HG03060 (cell line): ENCODE measurements at regions not wholly inside any gene's neighbourhood (a gene's known extent, or its start where the extent isn't known, plus 50 kb on each side); places are given as distances from the start of the nearest gene placed in this dataset.
"Not testable (repeated sequence)": the region's sequence is repeated elsewhere in the genome, so short reads cannot be mapped to it uniquely, and the experiment has no call there.

Experiments
- ATAC-seq: cut with Tn5 transposase; IDR thresholded peaks from one replicate; pipeline ENCODE4 v1.9.1; 2021; ENCODE audit warnings: low read depth, moderate number of reproducible peaks; ENCODE audit not compliant: unreplicated experiment

GRCh38 chr2:139469985-139470384 lies 689.8 kb upstream of the NXPH2 start:
- ATAC-seq, result no peak

- no peak for ATAC-seq
Measured at GRCh38 chr2:139465789-139466188, 685.6 kb upstream of the NXPH2 start.

DNA sequence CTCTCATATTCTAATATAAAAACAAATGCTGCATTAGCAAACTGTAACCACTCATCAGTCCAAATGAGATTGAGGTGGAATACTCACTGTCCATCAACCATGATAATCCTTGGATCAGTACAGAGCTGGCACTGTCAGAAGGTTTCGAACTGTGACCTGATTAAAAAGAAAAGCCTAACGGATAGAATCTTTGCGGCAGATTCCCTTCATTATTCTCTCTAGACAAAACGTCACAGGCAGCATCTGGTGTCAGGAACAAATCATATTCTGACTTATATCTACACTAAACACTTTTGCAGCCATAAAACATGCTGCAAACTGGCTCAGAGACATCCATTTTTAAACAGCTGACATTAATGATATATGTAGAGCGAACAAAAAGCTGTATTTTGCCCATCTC lies 677.7 kb upstream of the NXPH2 start:
- no peak for ATAC-seq

DNA sequence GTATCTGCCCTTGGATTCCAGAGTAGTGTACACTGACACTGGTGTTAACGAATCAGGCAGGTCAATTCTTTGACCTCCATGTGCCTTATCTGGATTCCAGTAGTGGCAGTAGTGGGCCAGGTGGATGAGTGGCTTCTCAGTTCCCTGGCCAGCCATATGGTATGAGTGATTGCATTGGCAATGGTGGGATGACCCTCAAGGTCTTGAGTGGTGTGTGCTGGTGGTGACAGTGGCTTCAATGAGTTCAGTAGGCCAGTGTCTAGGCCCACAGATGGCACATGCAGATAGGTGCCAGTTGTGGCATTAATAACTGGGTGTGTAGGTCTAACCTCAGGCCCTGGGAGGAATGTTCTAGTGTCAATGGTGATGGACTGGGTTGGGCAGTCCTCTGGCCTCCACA lies 674.1 kb upstream of the NXPH2 start:
- ATAC-seq, result no peak

DNA sequence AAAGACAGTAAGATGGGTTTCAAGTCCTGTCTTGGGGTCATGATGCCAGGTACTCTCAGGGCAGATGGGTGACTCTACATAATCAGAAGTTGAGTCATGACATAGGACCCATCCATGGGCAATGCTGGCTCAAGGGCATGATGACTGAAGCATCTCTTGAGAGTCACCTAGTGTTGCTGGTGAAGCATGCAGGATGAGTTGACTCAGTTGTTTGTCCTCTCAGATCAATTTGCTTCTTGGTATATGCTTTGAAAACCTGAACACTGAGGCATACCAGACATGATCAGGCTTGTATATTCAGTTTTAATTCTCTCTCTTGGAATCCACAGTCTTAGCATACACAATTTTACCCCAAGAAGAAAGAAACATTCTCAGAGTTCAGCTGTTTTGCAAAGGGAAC lies 658.9 kb upstream of the NXPH2 start:
- no peak for ATAC-seq

- ATAC-seq, result no peak
Measured at GRCh38 chr2:139438478-139438877, 658.3 kb upstream of the NXPH2 start.

GRCh38 chr2:139427164-139427563 lies 647.0 kb upstream of the NXPH2 start:
- no peak for ATAC-seq

GRCh38 chr2:139424101-139424500 lies 643.9 kb upstream of the NXPH2 start:
- no peak for ATAC-seq

DNA sequence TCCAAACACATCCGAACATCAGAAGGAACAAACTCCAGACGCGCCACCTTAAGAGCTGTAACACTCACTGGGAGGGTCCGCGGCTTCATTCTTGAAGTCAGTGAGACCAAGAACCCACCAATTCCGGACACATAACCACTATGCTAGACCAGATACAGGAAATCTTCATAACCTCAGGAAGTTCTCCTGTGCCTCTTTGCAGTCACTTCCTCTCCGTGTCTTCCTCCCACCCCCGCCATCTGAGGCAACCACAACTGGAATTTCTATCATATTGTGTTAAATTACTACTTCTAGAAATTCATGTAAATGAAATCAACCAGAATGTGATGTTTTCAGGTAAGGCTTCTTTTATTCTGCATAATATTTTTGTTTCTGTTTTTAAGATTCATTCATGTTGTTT lies 631.0 kb upstream of the NXPH2 start:
- ATAC-seq, result no peak

DNA sequence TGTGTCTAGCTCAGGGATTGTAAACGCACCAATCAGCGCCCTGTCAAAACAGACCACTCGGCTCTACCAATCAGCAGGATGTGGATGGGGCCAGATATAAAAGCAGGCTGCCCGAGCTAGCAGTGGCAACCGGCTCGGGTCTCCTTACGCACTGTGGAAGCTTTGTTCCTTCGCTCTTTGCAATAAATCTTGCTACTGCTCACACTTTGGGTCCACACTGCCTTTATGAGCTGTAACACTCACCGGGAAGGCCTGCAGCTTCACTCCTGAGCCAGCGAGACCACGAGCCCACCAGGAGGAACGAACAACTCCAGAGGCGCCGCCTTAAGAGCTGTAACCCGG lies 630.6 kb upstream of the NXPH2 start:
- not testable (repeated sequence) for ATAC-seq

DNA sequence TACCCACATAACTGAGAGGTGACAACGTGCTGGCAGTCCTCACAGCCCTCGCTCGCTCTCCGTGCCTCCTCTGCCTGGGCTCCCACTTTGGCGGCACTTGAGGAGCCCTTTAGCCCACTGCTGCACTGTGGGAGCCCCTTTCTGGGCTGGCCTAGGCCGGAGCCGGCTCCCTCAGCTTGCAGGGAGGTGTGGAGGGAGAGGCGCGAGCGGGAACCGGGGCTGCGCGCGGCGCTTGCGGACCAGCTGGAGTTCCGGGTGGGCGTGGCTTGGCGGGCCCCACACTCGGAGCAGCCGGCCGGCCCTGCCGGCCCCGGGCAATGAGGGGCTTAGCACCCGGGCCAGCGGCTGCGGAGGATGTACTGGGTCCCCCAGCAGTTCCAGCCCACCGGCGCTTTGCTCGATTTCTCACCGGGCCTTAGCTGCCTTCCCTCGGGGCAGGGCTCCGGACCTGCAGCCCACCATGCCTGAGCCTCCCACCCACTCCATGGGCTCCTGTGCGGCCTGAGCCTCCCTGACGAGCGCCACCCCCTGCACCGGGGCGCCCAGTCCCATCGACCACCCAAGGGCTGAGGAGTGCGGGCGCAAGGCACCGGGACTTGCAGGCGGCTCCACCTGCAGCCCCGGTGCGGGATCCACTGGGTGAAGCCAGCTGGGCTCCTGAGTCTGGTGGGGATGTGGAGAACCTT lies 630.1 kb upstream of the NXPH2 start:
- ATAC-seq, result not testable (repeated sequence)

- ATAC-seq, result no peak
Measured at GRCh38 chr2:139409212-139409611, 629.0 kb upstream of the NXPH2 start.

DNA sequence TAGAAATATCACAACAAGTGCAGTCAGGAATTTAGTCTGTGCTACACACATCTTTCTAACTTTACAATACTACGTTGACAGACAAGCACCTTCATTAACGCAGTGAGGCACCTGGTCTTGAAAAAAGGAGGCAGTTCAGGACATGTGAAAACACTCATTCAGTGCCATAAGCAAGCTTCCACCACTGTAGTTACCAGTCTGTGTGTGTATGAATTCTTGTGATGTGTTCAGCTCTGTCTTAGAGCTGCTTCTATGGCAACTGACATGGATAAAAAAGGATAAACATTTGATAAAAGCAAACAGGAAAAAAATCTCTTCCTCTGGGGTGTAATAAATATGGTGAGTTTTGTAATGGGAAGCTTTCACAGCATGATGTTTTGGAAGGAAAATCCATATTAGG lies 623.8 kb upstream of the NXPH2 start:
- ATAC-seq, result no peak

DNA sequence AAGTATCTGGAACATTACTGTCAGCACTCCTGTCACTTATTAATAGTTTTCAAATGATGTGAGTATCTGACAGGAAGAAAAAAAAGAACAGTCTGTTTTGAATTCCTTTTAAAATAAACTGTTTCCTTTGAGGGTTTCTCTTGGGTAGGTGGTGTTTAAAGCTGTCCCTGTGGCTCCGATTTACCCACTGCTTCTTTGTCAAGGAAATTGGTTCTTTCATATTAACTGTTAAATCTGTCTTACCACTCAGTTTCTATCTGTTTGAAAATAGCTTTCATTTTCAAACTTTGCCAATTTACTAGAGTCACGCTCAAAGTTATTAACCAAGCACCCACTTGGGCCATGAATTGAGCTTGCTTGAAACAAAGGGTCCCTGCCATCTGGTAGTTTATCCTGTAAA lies 614.6 kb upstream of the NXPH2 start:
- no peak for ATAC-seq

DNA sequence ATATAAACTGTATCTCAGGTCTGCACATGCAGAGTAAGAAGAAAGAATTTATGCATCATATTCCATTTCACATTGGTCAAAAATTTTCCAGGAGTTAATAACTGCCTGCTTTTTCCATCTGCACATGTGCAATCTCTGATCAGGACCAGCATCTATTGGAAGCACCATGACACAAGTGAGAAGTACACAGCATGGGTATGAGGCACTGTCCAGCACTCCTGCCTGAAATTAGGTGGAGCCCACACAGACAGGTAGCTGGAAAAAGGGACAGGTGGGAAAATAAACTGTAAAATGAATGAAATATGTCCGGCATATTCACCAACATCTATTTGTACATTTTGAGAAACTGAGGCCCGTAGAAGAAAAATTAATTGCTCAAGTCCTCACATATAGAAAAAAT lies 609.2 kb upstream of the NXPH2 start:
- ATAC-seq, result no peak

DNA sequence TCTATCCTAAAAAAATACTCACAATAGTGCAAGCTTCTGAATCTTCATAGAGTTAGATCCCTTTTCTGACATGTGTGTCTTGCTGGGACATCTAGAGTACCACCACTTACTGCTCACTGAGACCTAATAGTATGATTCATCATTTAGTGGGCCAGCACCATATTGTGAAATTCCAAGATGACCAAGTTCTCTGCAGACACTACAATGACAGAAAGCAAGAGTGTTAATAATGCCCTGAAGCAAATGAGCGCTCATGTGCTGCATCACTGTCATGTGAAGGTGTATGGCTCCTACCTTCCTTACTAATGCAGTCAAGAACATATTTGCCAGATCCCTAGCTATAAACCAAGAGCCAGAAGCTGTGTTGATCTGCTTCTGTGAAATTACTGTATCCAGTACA lies 606.2 kb upstream of the NXPH2 start:
- no peak for ATAC-seq

GRCh38 chr2:139383532-139383931 lies 603.3 kb upstream of the NXPH2 start:
- no peak for ATAC-seq

GRCh38 chr2:139380051-139380450 lies 599.9 kb upstream of the NXPH2 start:
- ATAC-seq, result no peak

- no peak for ATAC-seq
Measured at GRCh38 chr2:139378373-139378772, 598.2 kb upstream of the NXPH2 start.

GRCh38 chr2:139374296-139374850 lies 594.2 kb upstream of the NXPH2 start:
- no peak for ATAC-seq

DNA sequence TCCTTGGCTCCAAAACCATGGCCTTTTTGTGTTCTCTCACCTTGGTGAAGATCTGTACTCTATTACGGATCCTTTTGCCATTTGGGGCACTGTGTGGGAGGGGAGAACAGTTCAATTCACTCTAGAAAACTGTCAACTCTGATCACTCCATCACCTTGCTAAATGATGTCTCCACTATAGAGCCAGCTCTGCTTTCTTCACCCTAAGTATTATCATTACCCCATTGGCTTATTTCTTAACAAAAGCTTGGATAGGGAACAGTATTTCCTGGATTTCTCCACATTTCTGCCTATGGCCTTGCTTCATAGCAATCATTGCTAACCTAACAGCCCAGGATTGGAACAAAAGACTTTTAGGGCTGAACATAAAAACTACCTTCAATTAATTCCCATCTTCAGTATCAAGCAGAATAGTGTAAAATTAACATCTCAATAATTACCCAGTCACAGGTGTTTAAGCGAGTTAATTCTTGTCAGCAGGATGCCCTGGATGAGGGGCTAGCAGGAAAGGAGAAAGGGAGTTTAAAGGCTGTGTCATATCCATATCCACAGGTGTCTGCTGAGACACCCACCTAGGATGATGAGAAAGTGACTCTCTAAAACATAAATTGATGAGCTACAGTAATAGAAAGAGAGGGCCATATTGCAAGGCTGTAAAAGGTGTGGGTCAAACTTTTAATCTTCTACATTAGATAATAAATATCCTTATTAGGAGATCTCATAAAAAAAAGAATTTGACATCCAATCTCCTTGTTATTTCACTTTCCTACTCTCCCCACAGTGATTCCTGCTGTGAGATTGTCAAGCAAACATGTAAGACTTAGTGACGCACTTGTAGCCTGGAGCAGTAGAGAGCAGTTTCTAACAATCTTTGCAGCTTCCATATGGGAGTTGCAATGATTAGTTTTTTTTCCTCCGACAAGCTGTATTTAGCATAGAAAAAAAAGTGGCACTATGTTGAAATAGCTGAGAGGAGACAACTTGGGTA lies 589.5 kb upstream of the NXPH2 start:
- ATAC-seq, result no peak

- no peak for ATAC-seq
Measured at GRCh38 chr2:139367416-139367815, 587.2 kb upstream of the NXPH2 start.
